NCI-H2107 (cell line): ENCODE measurements at regions not wholly inside any gene's neighbourhood (a gene's known extent, or its start where the extent isn't known, plus 50 kb on each side); places are given as distances from the start of the nearest gene placed in this dataset.

ENCODE experiments used
- DNase-seq: peaks from one replicate; lab custom pipeline; 2025; lab: John Stamatoyannopoulos, UW

DNA sequence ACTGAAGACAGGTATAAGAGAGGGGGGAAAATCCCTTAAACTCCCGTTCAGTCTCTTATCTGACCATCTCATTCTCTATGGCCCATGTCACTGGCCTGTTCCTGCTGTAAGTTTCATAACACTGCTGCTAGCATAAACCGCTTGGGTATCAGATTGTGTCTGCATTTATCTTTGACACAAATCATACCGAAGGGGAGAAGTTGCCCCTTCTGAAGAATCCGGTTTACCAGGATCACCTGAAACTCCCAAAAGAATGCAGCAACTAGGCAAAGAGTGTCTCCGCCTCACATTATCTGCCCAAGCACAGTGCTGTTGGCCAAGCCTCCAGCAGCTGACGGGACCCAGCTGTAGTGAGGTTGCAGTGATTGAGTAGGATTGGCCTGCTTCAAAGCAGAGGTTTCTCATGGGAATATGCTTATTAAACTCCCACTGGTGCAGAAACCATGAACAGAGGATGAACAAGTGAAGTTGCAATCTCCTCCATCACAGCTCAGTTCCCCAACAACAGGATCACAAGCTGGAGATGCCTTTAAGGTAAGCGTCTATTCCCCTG, 71.3 kb upstream of the PUDP start:
- DNase-seq = no peak

DNA sequence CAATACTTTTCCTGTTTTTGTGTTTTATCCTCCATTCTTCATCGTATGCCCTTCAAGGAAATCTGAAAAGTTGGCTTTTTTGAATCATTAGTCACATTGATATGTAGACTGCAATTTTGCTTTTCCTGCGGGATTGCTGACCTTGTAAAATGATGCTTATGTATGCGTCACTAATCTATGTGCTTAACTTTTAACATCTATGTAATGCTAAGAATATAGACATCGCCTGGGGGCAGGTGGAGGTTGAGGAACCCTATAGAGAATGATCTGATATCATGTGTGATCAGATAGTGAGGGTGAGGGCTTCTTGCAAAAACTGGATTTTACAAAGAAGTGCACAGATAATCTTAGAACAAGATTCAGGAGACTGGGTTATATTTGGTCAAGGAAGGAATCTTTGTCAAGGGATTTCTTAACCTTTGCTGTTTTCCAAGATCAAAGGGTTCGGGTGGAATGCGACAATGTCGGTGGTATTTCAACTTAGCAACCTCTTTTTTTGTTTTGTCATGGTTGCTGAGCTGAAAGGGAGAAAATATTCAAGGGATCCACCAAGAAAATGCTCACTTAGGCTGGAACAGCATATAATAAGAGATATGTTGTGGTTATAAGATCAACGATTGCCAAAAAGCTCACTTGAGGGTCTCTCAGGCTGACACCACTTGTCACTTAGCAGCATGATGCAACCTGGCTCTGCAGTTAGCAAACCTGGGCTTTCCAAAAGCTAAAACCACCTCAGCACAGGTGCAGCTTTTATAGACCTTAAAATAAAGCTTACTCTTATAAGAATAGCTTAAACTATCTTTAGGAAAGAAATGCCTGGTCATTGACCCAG, 70.6 kb upstream of the PUDP start:
- no peak for DNase-seq

DNA sequence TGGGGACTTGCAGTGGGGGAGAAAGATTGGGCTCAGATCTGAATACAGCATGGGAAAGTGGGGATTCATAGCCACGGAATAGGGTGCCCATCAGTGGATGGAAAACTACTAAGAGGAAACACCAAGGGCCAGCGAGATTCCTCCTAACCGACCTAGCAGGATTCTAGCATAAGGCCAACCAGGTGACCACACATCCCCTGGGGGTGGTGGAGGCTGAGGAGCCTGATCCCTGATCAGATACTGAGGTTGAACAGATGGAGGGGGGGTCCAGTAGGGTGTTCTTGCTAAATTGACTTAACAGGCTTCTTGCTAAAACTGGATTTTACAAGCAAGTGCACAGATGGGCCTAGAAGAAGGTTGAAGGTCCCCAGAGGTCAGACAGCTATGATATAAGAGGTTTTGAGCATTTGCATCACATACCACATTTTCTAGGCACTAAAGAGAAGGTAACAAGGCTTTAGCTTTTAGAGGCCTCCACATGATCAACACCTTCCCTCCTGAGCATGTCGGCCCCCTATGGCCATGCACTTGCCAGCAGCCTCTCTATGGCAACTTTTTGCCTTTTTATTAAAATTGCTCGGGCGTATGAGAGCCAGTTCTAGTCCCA, 69.1 kb upstream of the PUDP start:
- no peak for DNase-seq

DNA sequence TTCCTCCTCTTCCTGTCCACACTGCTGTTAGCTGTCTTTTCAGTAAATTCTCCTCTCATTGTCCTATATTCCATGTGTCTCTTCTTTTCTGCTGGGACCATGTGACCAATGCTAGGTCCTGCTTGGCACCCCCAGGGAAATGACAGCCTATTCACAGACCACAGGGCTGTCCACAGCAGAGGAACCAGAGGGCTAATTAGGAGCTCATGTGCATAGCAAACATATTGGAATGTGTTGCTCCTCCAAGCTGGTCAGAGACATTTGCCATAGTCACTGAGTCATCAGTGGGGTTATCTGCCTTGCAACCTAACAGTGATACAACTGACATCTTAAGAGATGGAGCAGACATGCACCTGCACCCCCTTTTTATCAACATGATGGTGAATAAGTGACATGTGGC, 67.9 kb upstream of the PUDP start:
- DNase-seq = no peak

DNA sequence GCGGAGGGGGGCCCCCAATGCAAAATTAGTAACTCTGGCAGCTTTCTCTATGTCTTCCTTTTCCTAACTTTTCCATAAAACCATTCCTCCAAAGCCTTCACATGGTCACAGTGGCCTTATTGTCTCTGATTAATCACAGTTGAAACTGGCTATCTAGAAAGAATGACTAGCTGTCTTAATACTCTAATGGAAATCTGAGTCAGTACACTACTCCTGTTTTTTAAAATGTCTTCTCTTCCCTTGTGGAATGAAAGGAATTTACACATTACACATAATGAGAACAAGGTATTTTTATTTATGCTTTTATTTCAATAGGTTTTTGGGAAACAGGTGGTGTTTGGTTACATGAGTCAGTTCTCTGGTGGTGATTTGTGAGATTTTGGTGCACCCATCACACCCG, 66.3 kb upstream of the PUDP start:
- no peak for DNase-seq

DNA sequence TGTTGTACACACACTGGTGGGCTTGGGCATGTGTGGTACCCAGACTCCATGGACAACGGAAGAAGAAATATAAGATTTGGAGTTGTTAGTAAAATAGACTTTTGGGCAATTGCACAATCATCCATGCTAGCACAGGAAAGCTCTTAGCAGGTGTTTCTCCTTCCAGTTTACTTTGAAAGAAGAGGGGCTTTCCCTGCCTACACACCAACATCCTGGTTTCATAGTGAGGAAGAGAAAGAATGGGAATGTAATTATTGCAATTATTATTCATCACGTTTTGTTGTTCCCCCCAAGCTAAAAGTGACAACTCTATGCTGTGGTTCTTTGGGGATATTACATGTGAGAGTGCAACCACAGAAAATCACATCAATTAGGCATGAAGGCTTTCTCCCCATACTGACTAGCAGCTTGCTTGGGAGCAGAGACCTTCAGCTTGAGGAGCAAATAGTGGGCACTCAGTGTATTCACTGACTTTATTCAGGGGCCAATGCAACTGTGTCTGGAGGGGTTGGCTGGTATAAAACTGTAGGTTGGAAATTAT, 57.2 kb upstream of the PUDP start:
- no peak for DNase-seq

DNA sequence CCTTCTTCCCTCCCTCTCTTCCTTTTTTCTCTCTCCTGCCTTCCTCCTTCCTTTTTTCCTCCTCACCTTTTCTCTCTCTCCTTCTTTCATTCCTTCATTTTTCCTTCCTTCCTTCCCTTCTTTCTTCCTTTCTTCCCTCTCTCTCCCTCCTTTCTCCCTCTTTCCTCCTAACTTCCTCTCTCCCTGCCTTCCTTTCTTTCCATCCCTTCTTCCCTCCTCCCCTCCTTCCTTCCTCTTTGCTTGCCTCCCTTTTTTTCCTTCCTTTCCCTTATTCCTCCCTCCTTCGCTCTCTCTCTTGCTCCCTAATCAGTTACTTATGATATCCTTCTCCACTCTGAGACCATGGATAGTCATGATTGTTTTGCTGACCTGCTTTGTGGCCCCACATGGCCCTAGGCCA, 56.7 kb upstream of the PUDP start:
- DNase-seq = no peak

DNA sequence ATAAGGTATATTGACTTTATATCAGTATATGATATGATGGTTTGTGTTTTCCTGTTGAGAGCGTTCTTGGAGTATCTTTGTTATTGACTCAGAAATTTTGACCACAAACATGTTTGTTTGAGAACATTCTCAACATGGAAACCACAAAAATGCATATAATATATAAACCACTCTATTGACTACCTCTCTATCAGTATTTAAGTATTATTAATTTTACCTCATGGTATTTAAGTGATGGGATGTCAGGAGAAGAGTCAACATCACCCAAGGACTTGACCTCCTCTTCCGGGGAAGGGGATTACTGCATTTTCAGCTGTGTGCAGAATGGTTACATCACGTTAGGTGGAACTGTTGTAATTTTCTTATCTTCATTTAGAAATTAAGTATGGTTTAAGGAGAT, 54.3 kb upstream of the PUDP start:
- no peak for DNase-seq

DNA sequence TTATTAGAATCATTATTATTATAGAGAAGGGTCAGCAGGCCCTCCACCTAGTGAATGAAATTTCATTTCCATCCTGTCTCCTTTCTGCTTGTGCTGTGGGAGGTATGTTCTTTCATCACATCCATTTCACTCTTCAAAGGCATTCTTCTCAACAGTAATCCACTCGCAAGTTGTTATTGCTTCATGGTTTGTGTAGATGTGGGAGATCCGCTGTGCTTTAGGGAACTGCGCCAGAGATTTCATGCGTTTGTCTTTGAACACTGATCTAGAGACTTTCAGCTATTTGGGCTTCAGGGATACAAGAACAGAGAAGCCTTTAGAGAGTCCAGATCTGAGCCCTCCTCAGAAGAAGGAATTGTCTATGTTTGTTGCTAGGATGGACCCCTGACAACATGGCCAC, 53.5 kb upstream of the PUDP start:
- DNase-seq = no peak

DNA sequence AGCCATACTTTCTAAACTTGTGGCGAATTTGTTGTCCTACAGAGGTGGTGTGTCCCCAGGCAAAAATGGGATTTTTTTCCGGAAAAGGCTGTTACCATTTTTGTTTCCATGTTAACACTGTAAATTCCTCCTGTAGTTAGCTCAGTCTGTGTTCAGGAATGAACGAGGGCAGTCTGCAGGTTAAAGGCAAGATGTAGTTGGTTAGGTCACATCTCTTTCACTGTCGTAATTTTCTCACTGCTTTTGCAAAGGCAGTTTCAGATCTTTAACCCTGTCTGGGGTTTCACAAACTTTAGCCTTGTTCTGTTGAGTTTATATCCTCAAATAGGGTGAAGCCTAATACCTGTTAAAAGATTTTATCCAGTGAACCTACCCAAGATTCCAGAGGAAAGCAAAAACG, 50.5 kb upstream of the PUDP start:
- no peak for DNase-seq
